ENCODE measurements at regions not wholly inside any gene's neighbourhood (a gene's known extent, or its start where the extent isn't known, plus 50 kb on each side); places are given as distances from the start of the nearest gene placed in this dataset.

DNA sequence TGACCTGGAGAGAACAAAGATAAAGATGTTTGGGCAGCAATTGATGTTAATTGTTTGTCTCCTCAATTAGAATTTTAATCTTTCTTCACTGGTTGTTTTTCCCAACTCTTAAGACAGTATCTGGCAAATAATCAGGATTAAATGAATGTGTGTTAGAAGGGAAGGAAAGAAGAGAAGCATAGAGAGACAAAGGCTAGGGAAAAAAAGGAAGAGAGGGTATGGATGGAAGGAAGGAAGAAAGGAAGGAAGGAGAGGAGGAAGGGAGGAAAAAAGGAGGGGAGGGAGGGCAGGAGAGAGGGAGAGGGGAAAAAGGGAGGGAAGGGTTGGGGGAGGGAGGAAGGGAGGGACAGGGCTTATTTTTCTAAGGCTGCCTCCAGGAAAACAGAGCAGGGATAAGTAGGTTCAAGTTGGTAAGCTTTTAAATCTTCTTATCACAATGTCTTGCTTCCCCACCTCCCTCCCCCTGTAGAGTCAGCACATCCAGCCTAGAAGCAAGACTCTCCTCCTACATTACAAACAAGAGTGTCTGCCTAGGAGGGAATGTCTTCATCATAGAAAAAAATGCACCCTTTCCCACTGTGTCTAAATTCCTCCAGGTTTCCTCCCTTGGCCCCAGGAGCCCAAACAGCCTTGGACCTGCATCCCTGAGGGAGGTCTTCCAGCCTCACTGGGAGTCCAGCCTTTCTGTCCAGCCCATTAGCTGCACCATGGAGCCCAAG, 447.8 kb upstream of the JARID2 start:
- TF ChIP-seq, protein P1, sequence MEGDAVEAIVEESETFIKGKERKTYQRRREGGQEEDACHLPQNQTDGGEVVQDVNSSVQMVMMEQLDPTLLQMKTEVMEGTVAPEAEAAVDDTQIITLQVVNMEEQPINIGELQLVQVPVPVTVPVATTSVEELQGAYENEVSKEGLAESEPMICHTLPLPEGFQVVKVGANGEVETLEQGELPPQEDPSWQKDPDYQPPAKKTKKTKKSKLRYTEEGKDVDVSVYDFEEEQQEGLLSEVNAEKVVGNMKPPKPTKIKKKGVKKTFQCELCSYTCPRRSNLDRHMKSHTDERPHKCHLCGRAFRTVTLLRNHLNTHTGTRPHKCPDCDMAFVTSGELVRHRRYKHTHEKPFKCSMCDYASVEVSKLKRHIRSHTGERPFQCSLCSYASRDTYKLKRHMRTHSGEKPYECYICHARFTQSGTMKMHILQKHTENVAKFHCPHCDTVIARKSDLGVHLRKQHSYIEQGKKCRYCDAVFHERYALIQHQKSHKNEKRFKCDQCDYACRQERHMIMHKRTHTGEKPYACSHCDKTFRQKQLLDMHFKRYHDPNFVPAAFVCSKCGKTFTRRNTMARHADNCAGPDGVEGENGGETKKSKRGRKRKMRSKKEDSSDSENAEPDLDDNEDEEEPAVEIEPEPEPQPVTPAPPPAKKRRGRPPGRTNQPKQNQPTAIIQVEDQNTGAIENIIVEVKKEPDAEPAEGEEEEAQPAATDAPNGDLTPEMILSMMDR (IDR thresholded peaks at IDR 0.05): no peak
- no peak for TF ChIP-seq POLR2A (IDR thresholded peaks at IDR 0.05)
